Small intestine (tissue), 7 donors: ENCODE measurements at regions not wholly inside any gene's neighbourhood (a gene's known extent, or its start where the extent isn't known, plus 50 kb on each side); places are given as distances from the start of the nearest gene placed in this dataset.

Source experiments
- DNase-seq, 2 donors: peaks; one replicate each; pipeline versions ENCODE4 v3.0.0 to v3.0.0-alpha.2; 2013
- FAIRE-seq: peaks from 2 replicates; lab custom pipeline; 2012; peaks lifted over from hg19 to GRCh38; lab: Jason Lieb, UNC
- H3K27ac ChIP-seq, 3 donors: one replicate each; pipeline ENCODE4 v1.5.1; 2013; ENCODE audit warnings: low read length in 2 of 3, mild to moderate bottlenecking in 2 of 3, control low read depth in 1 of 3, inconsistent platforms in 1 of 3, low read depth in 1 of 3, moderate library complexity in 1 of 3
- H3K27me3 ChIP-seq, 3 donors: one replicate each; pipeline ENCODE4 v1.6.1; 2013; ENCODE audit warnings: low read length in 3 of 3, inconsistent platforms in 1 of 3; ENCODE audit not compliant: control insufficient read depth in 3 of 3, insufficient read depth in 3 of 3
- H3K36me3 ChIP-seq, 3 donors: one replicate each; pipeline ENCODE4 v1.6.1; 2013; ENCODE audit warnings: low read length in 3 of 3, inconsistent platforms in 1 of 3, low read depth in 1 of 3, mild to moderate bottlenecking in 1 of 3, moderate library complexity in 1 of 3; ENCODE audit not compliant: control insufficient read depth in 3 of 3, insufficient read depth in 2 of 3
- H3K4me1 ChIP-seq, 3 donors: one replicate each; pipeline ENCODE4 v1.6.1; 2013; ENCODE audit warnings: low read length in 2 of 3, inconsistent platforms in 1 of 3, low read depth in 1 of 3, mild to moderate bottlenecking in 1 of 3, moderate library complexity in 1 of 3; ENCODE audit not compliant: control insufficient read depth in 3 of 3, insufficient read depth in 2 of 3
- H3K4me3 ChIP-seq, 3 donors: one replicate each; pipeline ENCODE4 v1.5.1; 2013; ENCODE audit warnings: low read length in 3 of 3, control low read depth in 1 of 3, inconsistent platforms in 1 of 3, low read depth in 1 of 3, mild to moderate bottlenecking in 1 of 3, moderate library complexity in 1 of 3
- H3K9me3 ChIP-seq, 2 donors: one replicate each; pipeline ENCODE4 v1.6.1; 2013; ENCODE audit warnings: low read depth in 1 of 2, low read length in 1 of 2; ENCODE audit not compliant: control insufficient read depth in 2 of 2, insufficient read depth in 1 of 2
- WGBS, 3 donors: extraction: QIAGEN DNeasy Blood & Tissue Kit; methylation state at CpG; one replicate each; pipeline ENCODE4 v1.1.7; 2013; 5-methylcytosine and 5-hydroxymethylcytosine counted together
- donor health status: healthy with polysubstance abuse.
- donor health status: control.
- donor health status: control.
- donor health status: Bipolar disorder and iron deficiency.
- donor health status: healthy.

GRCh38 chr2:52097071-52097470 is 1065.1 kb upstream of the NRXN1 start:
- H3K36me3 ChIP-seq: no peaks in the 10 kb centered on the region
- FAIRE-seq: no peak
- no peaks in the 10 kb centered on the region for H3K4me1 ChIP-seq
- H3K4me3 ChIP-seq: no peak overlapping the region
- DNase-seq: no peak
- H3K9me3 ChIP-seq: no peaks in the 10 kb centered on the region
- no peaks in the 10 kb centered on the region for H3K27me3 ChIP-seq
- WGBS, 3 donors: 84 to 86% (median 85%) methylated on average over 4 of the region's 4 CpGs
- H3K27ac ChIP-seq: no peak overlapping the region

- no peaks in the 10 kb centered on the region for H3K27me3 ChIP-seq
- no peak overlapping the region for H3K27ac ChIP-seq
- no peak overlapping the region for H3K4me3 ChIP-seq
- no peaks in the 10 kb centered on the region for H3K4me1 ChIP-seq
- no peak for FAIRE-seq
- no peak for DNase-seq
- no peaks in the 10 kb centered on the region for H3K36me3 ChIP-seq
- WGBS, 3 donors: 69 to 83% (median 80%) methylated on average over 1 of the region's 1 CpG
- peaks cover 0 to 1% of the 10 kb centered on the region in 2 donors for H3K9me3 ChIP-seq
Observed at GRCh38 chr2:52084759-52085158, 1052.8 kb upstream of the NRXN1 start.

GRCh38 chr2:52083214-52083613 is 1051.3 kb upstream of the NRXN1 start:
- DNase-seq: no peak

GRCh38 chr2:52082646-52083045 is 1050.7 kb upstream of the NRXN1 start:
- no peaks in the 10 kb centered on the region for H3K27me3 ChIP-seq
- H3K4me3 ChIP-seq: no peak overlapping the region
- no peak for FAIRE-seq
- H3K27ac ChIP-seq: no peak overlapping the region
- H3K4me1 ChIP-seq: no peaks in the 10 kb centered on the region
- no peaks in the 10 kb centered on the region for H3K36me3 ChIP-seq
- H3K9me3 ChIP-seq: peaks cover 0 to 1% of the 10 kb centered on the region in 2 donors
- DNase-seq: no peak

More at GRCh38 chr2:52083214-52083613, 1051.3 kb upstream of the NRXN1 start:
- H3K4me3 ChIP-seq: no peak overlapping the region
- no peak for FAIRE-seq
- H3K4me1 ChIP-seq: no peaks in the 10 kb centered on the region
- no peak overlapping the region for H3K27ac ChIP-seq
- no peaks in the 10 kb centered on the region for H3K36me3 ChIP-seq
- peaks cover 0 to 1% of the 10 kb centered on the region in 2 donors for H3K9me3 ChIP-seq
- no peaks in the 10 kb centered on the region for H3K27me3 ChIP-seq

GRCh38 chr2:52079602-52080001 is 1047.7 kb upstream of the NRXN1 start:
- 64 to 78% (median 78%) methylated on average over 2 of the region's 2 CpGs for WGBS, 3 donors

GRCh38 chr2:52077159-52077558 is 1045.2 kb upstream of the NRXN1 start:
- DNase-seq: no peak
- no peaks in the 10 kb centered on the region for H3K4me1 ChIP-seq
- H3K27me3 ChIP-seq: no peaks in the 10 kb centered on the region
- H3K4me3 ChIP-seq: no peak overlapping the region
- FAIRE-seq: no peak
- no peaks in the 10 kb centered on the region for H3K36me3 ChIP-seq
- H3K9me3 ChIP-seq: no peaks in the 10 kb centered on the region
- H3K27ac ChIP-seq: no peak overlapping the region

More at GRCh38 chr2:52079602-52080001, 1047.7 kb upstream of the NRXN1 start:
- FAIRE-seq (no peak), DNase-seq (no peak)
- Histone ChIP-seq H3K27me3 (no peaks in the 10 kb centered on the region), H3K4me3 (no peak overlapping the region), H3K36me3 (no peaks in the 10 kb centered on the region), H3K27ac (no peak overlapping the region), H3K4me1 (no peaks in the 10 kb centered on the region), H3K9me3 (no peaks in the 10 kb centered on the region)

- WGBS, 3 donors: 66 to 80% (median 73%) methylated on average over 4 of the region's 4 CpGs
- no peak for FAIRE-seq
Observed at GRCh38 chr2:52074130-52074719, 1042.3 kb upstream of the NRXN1 start.

GRCh38 chr2:52072949-52073348 is 1041.0 kb upstream of the NRXN1 start:
- Histone ChIP-seq H3K4me3 (no peak overlapping the region), H3K4me1 (no peaks in the 10 kb centered on the region), H3K27me3 (no peaks in the 10 kb centered on the region), H3K36me3 (no peaks in the 10 kb centered on the region), H3K27ac (no peak overlapping the region), H3K9me3 (no peaks in the 10 kb centered on the region)
- peak in 1 of 2 donors; percentile 32 for DNase-seq
- FAIRE-seq: no peak
- WGBS, 3 donors: 16 to 39% (median 25%) methylated on average over 2 of the region's 2 CpGs

More at GRCh38 chr2:52074130-52074719, 1042.3 kb upstream of the NRXN1 start:
- Histone ChIP-seq H3K27ac (no peak overlapping the region), H3K4me3 (no peak overlapping the region), H3K4me1 (no peaks in the 10 kb centered on the region), H3K9me3 (no peaks in the 10 kb centered on the region), H3K36me3 (no peaks in the 10 kb centered on the region), H3K27me3 (no peaks in the 10 kb centered on the region)
- DNase-seq: no peak

GRCh38 chr2:52070665-52071064 is 1038.7 kb upstream of the NRXN1 start:
- H3K4me1 ChIP-seq: no peaks in the 10 kb centered on the region
- H3K4me3 ChIP-seq: no peak overlapping the region
- no peaks in the 10 kb centered on the region for H3K9me3 ChIP-seq
- no peak for FAIRE-seq
- no peaks in the 10 kb centered on the region for H3K27me3 ChIP-seq
- H3K27ac ChIP-seq: no peak overlapping the region
- DNase-seq: no peak
- no peaks in the 10 kb centered on the region for H3K36me3 ChIP-seq
- WGBS, 3 donors: 91 to 96% (median 93%) methylated on average over 1 of the region's 1 CpG
